CMK (cell line): ENCODE measurements at regions not wholly inside any gene's neighbourhood (a gene's known extent, or its start where the extent isn't known, plus 50 kb on each side); places are given as distances from the start of the nearest gene placed in this dataset.

ENCODE experiments used
- DNase-seq: peaks from one replicate; pipeline ENCODE4 v3.0.0-alpha.2; 2010; ENCODE audit warnings: low read depth

GRCh38 chr4:24108567-24108966, 218.7 kb upstream of the PPARGC1A start:
- DNase-seq, result no peak

GRCh38 chr4:24105327-24106038, 215.6 kb upstream of the PPARGC1A start:
- no peak for DNase-seq

GRCh38 chr4:24104158-24104565, 214.3 kb upstream of the PPARGC1A start:
- no peak for DNase-seq

GRCh38 chr4:24103434-24104157, 213.7 kb upstream of the PPARGC1A start:
- DNase-seq, result no peak

GRCh38 chr4:24102621-24103020, 212.8 kb upstream of the PPARGC1A start:
- DNase-seq, result no peak

- no peak for DNase-seq
Measured at GRCh38 chr4:24096603-24097002, 206.8 kb upstream of the PPARGC1A start.

- no peak for DNase-seq
Measured at GRCh38 chr4:24094726-24095125, 204.9 kb upstream of the PPARGC1A start.

- DNase-seq, result no peak
Measured at GRCh38 chr4:24093446-24093845, 203.6 kb upstream of the PPARGC1A start.

- DNase-seq, result no peak
Measured at GRCh38 chr4:24091639-24092233, 201.9 kb upstream of the PPARGC1A start.

- no peak for DNase-seq
Measured at GRCh38 chr4:24089851-24090534, 200.1 kb upstream of the PPARGC1A start.

- DNase-seq, result no peak
Measured at GRCh38 chr4:24080871-24081270, 191.0 kb upstream of the PPARGC1A start.

- no peak for DNase-seq
Measured at GRCh38 chr4:24078347-24078962, 188.6 kb upstream of the PPARGC1A start.

GRCh38 chr4:24076811-24077210, 187.0 kb upstream of the PPARGC1A start:
- no peak for DNase-seq

GRCh38 chr4:24073948-24074347, 184.1 kb upstream of the PPARGC1A start:
- DNase-seq, result no peak

GRCh38 chr4:24071612-24072372, 181.9 kb upstream of the PPARGC1A start:
- no peak for DNase-seq

GRCh38 chr4:24070117-24070516, 180.3 kb upstream of the PPARGC1A start:
- DNase-seq, result no peak

GRCh38 chr4:24067367-24068193, 177.7 kb upstream of the PPARGC1A start:
- DNase-seq, result no peak

- DNase-seq, result no peak
Measured at GRCh38 chr4:24065974-24066373, 176.1 kb upstream of the PPARGC1A start.

- DNase-seq, result no peak
Measured at GRCh38 chr4:24063731-24064130, 173.9 kb upstream of the PPARGC1A start.

GRCh38 chr4:24060932-24061331, 171.1 kb upstream of the PPARGC1A start:
- no peak for DNase-seq

GRCh38 chr4:24059839-24060238, 170.0 kb upstream of the PPARGC1A start:
- DNase-seq, result no peak
